ENCODE measurements at regions not wholly inside any gene's neighbourhood (a gene's known extent, or its start where the extent isn't known, plus 50 kb on each side); places are given as distances from the start of the nearest gene placed in this dataset.

- TF ChIP-seq CTCF (conservative IDR thresholded peaks at IDR 0.05) (no peak), EZH2 (IDR thresholded peaks at IDR 0.05; ENCODE audit: low read depth) (no peak)
Observed at GRCh38 chr7:13508586-13508985, 480.9 kb downstream of the ETV1 start.

Measured in PC-9 (cell line).